ENCODE measurements at regions not wholly inside any gene's neighbourhood (a gene's known extent, or its start where the extent isn't known, plus 50 kb on each side); places are given as distances from the start of the nearest gene placed in this dataset.

DNA sequence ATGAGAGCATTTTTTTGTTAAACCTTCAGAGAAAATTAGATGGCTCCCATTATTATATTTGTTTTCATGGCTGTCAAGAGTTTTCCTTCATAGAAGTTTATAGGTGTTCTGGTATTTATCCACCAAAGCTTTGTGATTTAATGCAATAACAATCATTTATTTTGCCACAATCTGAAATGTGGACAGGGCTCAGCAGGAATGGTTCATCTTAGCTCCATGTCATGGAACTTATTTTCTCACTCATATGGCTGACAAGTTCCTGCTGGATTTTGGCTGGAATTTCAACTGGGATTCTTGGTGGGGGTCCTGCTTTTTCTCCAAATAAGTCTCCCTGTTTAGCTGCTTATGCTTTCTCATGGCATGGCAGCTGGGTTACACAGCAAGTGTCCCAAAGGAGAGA, 876.7 kb downstream of the QKI start:
- Histone ChIP-seq H3K4me2 (ENCODE audit: low read depth, low read length) (no peak overlapping the region), H3K18ac (ENCODE audit: low read depth, low read length) (no peak overlapping the region), H2AK9ac (replicated peaks; ENCODE audit: low read depth, low read length, poor library complexity) (no peak overlapping the region), H2BK20ac (ENCODE audit: low read depth, low read length) (no peak overlapping the region), H3K79me1 (ENCODE audit: low read depth in 1 of 2, low read length in 2 of 2) (no peaks in the 10 kb centered on the region), H3K4me3 (ENCODE audit: insufficient read depth, low read depth, low read length) (no peak overlapping the region), H3K4ac (ENCODE audit: low read depth, low read length) (no peak overlapping the region), H4K20me1 (ENCODE audit: insufficient read depth, low read length) (no peaks in the 10 kb centered on the region), H3K4me1 (ENCODE audit: control insufficient read depth, insufficient read depth, low read length) (no peaks in the 10 kb centered on the region), H2AK5ac (ENCODE audit: low read depth, low read length) (no peak overlapping the region), H3K9me1 (ENCODE audit: insufficient read depth, low read length) (no peaks in the 10 kb centered on the region), H3K36me3 (ENCODE audit: control insufficient read depth, insufficient read depth, low read length) (no peaks in the 10 kb centered on the region), H2BK15ac (ENCODE audit: low read depth, low read length) (no peak overlapping the region), H4K5ac (ENCODE audit: low read depth, low read length) (no peak overlapping the region), H3K9ac (ENCODE audit: low read depth, low read length) (no peak overlapping the region), H2BK120ac (ENCODE audit: low read depth, low read length) (no peak overlapping the region), H2AFZ (replicated peaks; ENCODE audit: low read length, poor library complexity) (no peak overlapping the region), H3K56ac (ENCODE audit: extremely low read depth, insufficient read depth, low read length) (no peak overlapping the region), H4K91ac (ENCODE audit: insufficient read depth, low read depth, low read length) (no peak overlapping the region), H3K14ac (replicated peaks; ENCODE audit: low read depth, low read length) (no peak overlapping the region), H3K27ac (ENCODE audit: insufficient read depth, low read length) (no peak overlapping the region), H3K27me3 (ENCODE audit: control insufficient read depth, insufficient read depth, low read length) (no peaks in the 10 kb centered on the region), H2BK5ac (ENCODE audit: low read depth, low read length, poor library complexity, severe bottlenecking) (no peak overlapping the region), H3K23ac (ENCODE audit: low read depth, low read length) (no peak overlapping the region), H4K8ac (ENCODE audit: low read depth in 2 of 2, low read length in 2 of 2) (no peak overlapping the region), H3K9me3 (ENCODE audit: control insufficient read depth, insufficient read depth, low read length) (peaks cover 16% of the 10 kb centered on the region)
- DNase-seq (no peak), ATAC-seq (ENCODE audit: low read depth) (no peak)
- intact Hi-C loops (cut with micrococcal nuclease) (no loop called here), in situ Hi-C loops (cut with MboI; ENCODE audit: low sequenced_read_pairs) (no loop called here), dilution Hi-C loops (cut with HindIII; ENCODE audit: low sequenced_read_pairs, unreplicated experiment) (no loop called here)
- POLR2A ChIA-PET (ENCODE audit: unreplicated experiment) = no interaction called here
- BruUV-seq (replicated peaks) = no TSS peak
- CTCF ChIA-PET = no interaction called here
- TF ChIP-seq MAZ (IDR thresholded peaks at IDR 0.05; ENCODE audit: borderline replicate concordance, low read depth, low read length) (no peak), FOS (IDR thresholded peaks at IDR 0.05; ENCODE audit: low read depth, low read length) (no peak), RAD21 (IDR thresholded peaks at IDR 0.05; ENCODE audit: low read length) (no peak), SMC3 (IDR thresholded peaks at IDR 0.05; ENCODE audit: low read depth, low read length) (no peak)

Data from IMR-90 (cell line).